NB4 (cell line): ENCODE measurements at regions not wholly inside any gene's neighbourhood (a gene's known extent, or its start where the extent isn't known, plus 50 kb on each side); places are given as distances from the start of the nearest gene placed in this dataset.

ENCODE experiments used
- DNase-seq: peaks from one replicate; pipeline ENCODE4 v3.0.0; 2010; ENCODE audit warnings: low read depth
- H3K4me3 ChIP-seq: one replicate; pipeline ENCODE4 v1.5.1; 2011; ENCODE audit warnings: mild to moderate bottlenecking, low read depth, low read length, moderate library complexity
- MYC ChIP-seq: IDR thresholded peaks from 2 replicates; pipeline ENCODE4 v1.6.1; 2011; ENCODE audit warnings: low read depth, low read length
- POLR2A ChIP-seq: IDR thresholded peaks from 2 replicates; pipeline ENCODE4 v1.6.1; 2011; ENCODE audit warnings: mild to moderate bottlenecking; ENCODE audit not compliant: insufficient read length; ENCODE audit errors: extremely low read depth
- TF ChIP-seq, protein P1 (sequence below): IDR thresholded peaks from one replicate; pipeline ENCODE4 v1.5.1; 2012; ENCODE audit warnings: low read depth, low read length
- TF ChIP-seq, protein P2 (sequence below): IDR thresholded peaks from 2 replicates; pipeline ENCODE4 v1.6.1; 2011; ENCODE audit warnings: low read depth, low read length

DNA sequence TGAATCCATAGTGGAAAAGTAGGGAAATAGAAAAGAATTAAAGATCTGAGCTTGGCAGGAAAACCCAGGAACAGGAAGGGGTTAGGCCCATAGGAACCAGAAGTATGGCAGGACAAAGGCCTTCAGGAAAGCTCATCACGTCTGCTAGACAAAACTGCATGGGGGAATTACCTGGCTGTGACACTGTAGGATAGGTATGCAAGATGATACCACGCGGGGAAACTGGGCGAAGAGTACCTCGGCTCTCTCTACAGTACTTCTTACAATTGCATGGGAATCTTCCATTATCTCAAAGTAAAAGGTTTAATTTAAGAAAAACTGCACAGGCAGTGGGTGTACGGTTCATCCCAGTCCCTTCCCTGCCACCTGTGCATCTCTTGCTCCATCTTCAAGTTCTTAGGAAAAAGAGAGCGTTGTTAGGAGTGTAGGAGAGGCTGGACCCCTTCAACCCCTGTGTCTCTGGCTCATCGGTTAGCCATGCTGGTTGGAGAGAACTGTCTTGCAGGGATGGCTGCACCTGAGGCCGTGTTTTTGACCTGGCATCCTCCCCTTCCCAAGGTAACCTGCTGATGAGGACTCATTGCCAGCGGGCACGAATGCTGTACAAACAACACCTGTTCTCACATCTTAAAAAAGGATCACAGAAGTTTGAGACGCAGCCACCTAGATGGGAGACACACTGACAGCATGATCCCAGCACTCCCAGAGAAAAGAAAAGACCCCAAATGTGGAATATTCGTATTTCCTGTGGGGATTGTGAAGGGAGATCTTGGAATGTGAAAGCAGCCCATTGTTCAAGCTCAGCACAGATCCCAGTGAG is 120.5 kb upstream of the COPS8 start:
- no peak overlapping the region for H3K4me3 ChIP-seq
- DNase-seq: no peak
- TF ChIP-seq MYC: no peak
- TF ChIP-seq, protein P1, sequence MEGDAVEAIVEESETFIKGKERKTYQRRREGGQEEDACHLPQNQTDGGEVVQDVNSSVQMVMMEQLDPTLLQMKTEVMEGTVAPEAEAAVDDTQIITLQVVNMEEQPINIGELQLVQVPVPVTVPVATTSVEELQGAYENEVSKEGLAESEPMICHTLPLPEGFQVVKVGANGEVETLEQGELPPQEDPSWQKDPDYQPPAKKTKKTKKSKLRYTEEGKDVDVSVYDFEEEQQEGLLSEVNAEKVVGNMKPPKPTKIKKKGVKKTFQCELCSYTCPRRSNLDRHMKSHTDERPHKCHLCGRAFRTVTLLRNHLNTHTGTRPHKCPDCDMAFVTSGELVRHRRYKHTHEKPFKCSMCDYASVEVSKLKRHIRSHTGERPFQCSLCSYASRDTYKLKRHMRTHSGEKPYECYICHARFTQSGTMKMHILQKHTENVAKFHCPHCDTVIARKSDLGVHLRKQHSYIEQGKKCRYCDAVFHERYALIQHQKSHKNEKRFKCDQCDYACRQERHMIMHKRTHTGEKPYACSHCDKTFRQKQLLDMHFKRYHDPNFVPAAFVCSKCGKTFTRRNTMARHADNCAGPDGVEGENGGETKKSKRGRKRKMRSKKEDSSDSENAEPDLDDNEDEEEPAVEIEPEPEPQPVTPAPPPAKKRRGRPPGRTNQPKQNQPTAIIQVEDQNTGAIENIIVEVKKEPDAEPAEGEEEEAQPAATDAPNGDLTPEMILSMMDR: no peak
- TF ChIP-seq, protein P2, sequence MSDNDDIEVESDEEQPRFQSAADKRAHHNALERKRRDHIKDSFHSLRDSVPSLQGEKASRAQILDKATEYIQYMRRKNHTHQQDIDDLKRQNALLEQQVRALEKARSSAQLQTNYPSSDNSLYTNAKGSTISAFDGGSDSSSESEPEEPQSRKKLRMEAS: no peak
- TF ChIP-seq POLR2A: no peak

DNA sequence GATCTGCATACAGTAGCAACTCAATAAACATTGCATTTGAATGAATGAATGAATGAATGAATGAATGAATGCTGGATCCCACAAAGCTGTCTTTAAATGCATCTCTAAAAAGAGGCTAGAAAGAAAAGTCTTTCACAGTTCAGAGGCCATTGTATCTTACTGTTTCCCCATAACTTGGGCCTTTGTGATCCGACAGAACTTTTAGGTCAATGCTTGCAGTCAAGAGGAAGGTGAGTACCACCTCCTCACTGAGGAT is 119.9 kb upstream of the COPS8 start:
- no peak for TF ChIP-seq MYC
- TF ChIP-seq, protein P2: no peak
- DNase-seq: no peak
- H3K4me3 ChIP-seq: no peak overlapping the region

DNA sequence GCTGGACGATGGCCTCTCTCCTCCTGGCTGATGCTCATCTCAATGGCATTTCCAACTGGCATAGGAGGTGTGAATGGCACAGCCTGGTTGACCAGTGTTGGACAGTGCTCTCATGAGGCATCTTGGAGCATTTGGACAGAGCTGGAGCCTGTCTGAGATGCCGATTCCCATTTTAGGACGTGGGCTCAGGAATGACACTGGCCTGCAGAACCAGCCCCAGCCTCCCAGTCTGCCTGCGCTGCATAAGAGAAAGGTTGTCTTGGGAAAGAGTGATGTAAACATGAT is 118.2 kb upstream of the COPS8 start:
- TF ChIP-seq, protein P1: no peak
- TF ChIP-seq POLR2A: no peak
- TF ChIP-seq, protein P2: no peak
- TF ChIP-seq MYC: no peak
- no peak for DNase-seq
- no peak overlapping the region for H3K4me3 ChIP-seq

DNA sequence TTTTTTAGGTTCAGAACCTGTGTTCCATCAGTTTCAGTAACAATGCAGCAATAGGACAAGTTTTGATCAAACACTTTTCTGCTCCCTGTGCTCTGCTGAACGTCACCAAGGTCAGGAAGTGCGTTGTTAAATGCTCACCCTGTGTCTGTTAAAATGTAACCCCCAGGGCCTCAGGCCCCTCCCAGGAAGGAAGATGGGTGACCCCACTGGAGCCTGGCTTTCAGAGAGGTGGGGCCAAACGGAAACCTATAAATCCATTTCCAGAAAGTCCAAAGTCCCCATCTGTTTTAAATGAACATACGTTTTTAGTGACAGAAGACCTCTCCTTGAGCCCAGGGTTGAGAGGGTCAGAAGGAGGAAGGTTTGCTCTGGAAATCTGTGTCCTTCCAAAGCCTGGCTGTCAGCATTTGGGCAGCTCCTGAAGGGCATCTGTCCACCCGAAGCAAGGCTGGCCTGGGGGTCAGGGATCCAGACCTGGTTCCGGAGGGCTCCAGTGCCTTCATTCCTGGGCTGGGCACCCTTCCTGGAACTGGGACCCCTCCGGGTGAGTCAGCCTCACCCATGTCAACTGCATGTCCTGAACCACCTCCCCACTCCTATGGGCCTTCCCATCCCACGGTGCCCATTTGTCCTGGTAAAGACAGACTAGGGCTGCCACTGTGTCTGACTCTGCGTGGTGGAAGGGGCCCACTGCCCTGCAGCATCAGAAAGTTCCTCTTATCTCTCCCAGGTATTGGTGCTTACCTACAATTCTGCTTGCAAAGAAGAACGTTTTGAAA is 117.4 kb upstream of the COPS8 start:
- H3K4me3 ChIP-seq: no peak overlapping the region
- TF ChIP-seq POLR2A (no peak), MYC (no peak)
- TF ChIP-seq, protein P1: no peak
- TF ChIP-seq, protein P2: no peak
- no peak for DNase-seq

DNA sequence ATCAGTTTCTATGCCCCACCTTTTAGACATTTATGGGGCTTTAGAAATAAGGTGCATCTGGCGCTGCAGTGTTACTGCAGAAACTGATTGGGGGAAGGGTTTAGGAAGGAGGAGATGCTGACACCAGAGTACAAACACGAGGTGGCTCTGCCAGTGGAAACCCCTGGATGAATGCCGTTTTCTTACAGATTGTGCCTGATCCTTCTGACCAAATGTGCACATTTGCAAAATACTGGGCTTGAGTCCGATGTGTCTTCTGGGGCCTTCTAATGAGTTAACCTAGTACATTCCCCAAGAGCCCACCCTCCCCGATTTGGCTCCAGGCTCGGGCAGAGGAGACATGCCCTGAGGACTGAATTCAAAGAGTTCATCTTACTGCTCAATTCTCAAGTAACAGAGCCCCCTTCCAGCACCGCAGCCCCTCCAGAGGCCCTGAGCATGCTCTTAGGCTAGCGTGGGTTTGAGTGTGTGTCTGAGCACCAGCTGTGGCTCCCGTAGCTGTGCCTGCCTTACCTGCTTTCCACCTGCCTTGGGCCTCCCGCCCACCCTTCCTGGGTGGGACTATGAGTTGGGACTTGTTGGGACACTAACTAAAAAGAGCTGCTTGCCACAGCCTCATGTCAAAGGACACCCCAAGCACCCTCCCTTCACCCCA is 116.7 kb upstream of the COPS8 start:
- no peak overlapping the region for H3K4me3 ChIP-seq
- DNase-seq: no peak
- TF ChIP-seq, protein P2: no peak
- TF ChIP-seq, protein P1: no peak
- TF ChIP-seq MYC: no peak
- no peak for TF ChIP-seq POLR2A
